HG03565 (cell line): ENCODE measurements at regions not wholly inside any gene's neighbourhood (a gene's known extent, or its start where the extent isn't known, plus 50 kb on each side); places are given as distances from the start of the nearest gene placed in this dataset.
A peak's percentile ranks its signal among the peaks of the same experiment; 100 is the strongest.
"Not testable (repeated sequence)": the region's sequence is repeated elsewhere in the genome, so short reads cannot be mapped to it uniquely, and the experiment has no call there.

ENCODE experiments used
- ATAC-seq: cut with Tn5 transposase; IDR thresholded peaks from one replicate; pipeline ENCODE4 v1.9.1; 2021; ENCODE audit warnings: mild to moderate bottlenecking, moderate library complexity; ENCODE audit not compliant: unreplicated experiment

GRCh38 chr6:112457886-112458285, 110.8 kb downstream of the RFPL4B start:
- no peak for ATAC-seq

- no peak for ATAC-seq
Measured at GRCh38 chr6:112459758-112460304, 112.7 kb downstream of the RFPL4B start.

GRCh38 chr6:112464901-112465665, 118.0 kb downstream of the RFPL4B start:
- no peak for ATAC-seq

- ATAC-seq, result peak; percentile 89
Measured at GRCh38 chr6:112466373-112467151, 119.4 kb downstream of the RFPL4B start.

GRCh38 chr6:112468359-112468758, 121.2 kb downstream of the RFPL4B start:
- no peak for ATAC-seq

GRCh38 chr6:112469306-112469705, 122.2 kb downstream of the RFPL4B start:
- no peak for ATAC-seq

- ATAC-seq, result no peak
Measured at GRCh38 chr6:112470376-112470775, 123.2 kb downstream of the RFPL4B start.

- no peak for ATAC-seq
Measured at GRCh38 chr6:112470950-112471349, 123.8 kb downstream of the RFPL4B start.

GRCh38 chr6:112475083-112475482, 128.0 kb downstream of the RFPL4B start:
- no peak for ATAC-seq

GRCh38 chr6:112477125-112477524, 130.0 kb downstream of the RFPL4B start:
- no peak for ATAC-seq

- ATAC-seq, result no peak
Measured at GRCh38 chr6:112478036-112478435, 130.9 kb downstream of the RFPL4B start.

GRCh38 chr6:112479975-112480374, 132.8 kb downstream of the RFPL4B start:
- not testable (repeated sequence) for ATAC-seq

- no peak for ATAC-seq
Measured at GRCh38 chr6:112480553-112480952, 133.4 kb downstream of the RFPL4B start.

- ATAC-seq, result no peak
Measured at GRCh38 chr6:112481211-112481610, 134.1 kb downstream of the RFPL4B start.

GRCh38 chr6:112482373-112482772, 135.2 kb downstream of the RFPL4B start:
- ATAC-seq, result no peak

- ATAC-seq, result no peak
Measured at GRCh38 chr6:112485120-112485826, 138.1 kb downstream of the RFPL4B start.

- no peak for ATAC-seq
Measured at GRCh38 chr6:112485827-112486212, 138.7 kb downstream of the RFPL4B start.

GRCh38 chr6:112486454-112486853, 139.3 kb downstream of the RFPL4B start:
- ATAC-seq, result no peak

GRCh38 chr6:112488238-112488637, 141.1 kb downstream of the RFPL4B start:
- no peak for ATAC-seq

- ATAC-seq, result no peak
Measured at GRCh38 chr6:112501705-112502104, 154.6 kb downstream of the RFPL4B start.

GRCh38 chr6:112502351-112503090, 155.4 kb downstream of the RFPL4B start:
- ATAC-seq, result no peak
